NCI-H2196 (cell line): ENCODE measurements at regions not wholly inside any gene's neighbourhood (a gene's known extent, or its start where the extent isn't known, plus 50 kb on each side); places are given as distances from the start of the nearest gene placed in this dataset.

Source experiments
- DNase-seq: peaks from one replicate; lab custom pipeline; 2025; ENCODE audit not compliant: unreplicated experiment; lab: John Stamatoyannopoulos, UW

DNA sequence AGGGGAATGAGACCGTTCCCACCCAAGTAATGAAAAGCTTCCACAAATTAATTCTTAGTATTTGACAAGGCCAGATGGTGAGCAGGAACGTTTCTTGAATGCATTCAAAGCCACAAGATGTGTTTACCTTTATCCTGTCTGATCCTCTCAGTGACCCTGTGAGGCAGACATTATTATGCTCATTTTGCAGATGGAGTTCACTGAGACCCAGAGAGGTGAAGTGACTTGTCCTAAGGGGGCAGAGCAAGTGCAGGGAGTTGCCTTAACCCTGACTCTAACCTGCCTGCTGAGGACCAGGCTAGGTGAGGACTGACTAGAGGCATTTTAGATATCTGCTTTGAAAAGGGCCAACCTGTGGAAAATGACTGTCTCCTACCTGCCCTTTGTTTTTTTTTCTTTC, 156.7 kb downstream of the HAPSTR1 start:
- no peak for DNase-seq

GRCh38 chr16:9249534-9249933, 158.1 kb downstream of the HAPSTR1 start:
- DNase-seq = no peak

GRCh38 chr16:9251026-9251425, 159.6 kb downstream of the HAPSTR1 start:
- no peak for DNase-seq

- DNase-seq = no peak
Observed at GRCh38 chr16:9254863-9255262, 163.4 kb downstream of the HAPSTR1 start.

GRCh38 chr16:9256196-9256595, 164.8 kb downstream of the HAPSTR1 start:
- peak; percentile 26 for DNase-seq

- DNase-seq = no peak
Observed at GRCh38 chr16:9257843-9258242, 166.4 kb downstream of the HAPSTR1 start.

DNA sequence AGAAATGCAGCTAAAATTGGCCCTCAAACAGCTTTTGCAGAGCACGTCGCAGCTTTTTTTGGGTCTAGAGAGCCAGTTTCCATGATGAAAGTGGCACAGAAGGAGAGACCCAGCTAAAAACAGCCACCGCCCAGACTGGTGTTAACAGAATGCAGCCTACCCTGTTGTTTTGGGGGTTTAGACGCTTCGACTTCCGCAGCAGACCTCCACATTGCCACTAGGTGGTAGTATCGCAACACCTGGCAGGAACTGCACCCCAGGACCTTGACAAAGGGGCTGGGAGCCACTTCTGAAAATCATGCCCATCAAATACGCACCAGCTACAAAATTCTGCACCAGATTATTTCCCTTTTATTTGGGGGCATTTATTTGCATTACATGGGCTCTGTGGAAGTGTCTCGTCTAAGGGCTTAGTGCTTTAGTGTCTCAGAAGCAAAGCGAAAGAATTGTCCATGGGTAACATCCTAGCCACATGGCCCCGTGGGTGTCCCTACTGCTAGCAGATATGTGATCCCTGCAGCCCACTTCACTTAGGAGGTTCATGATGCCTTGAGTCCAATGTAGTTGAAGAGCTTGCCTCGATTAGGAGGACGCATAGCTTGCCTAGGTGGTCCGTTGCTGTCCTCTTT, 167.1 kb downstream of the HAPSTR1 start:
- peak; percentile 15 for DNase-seq

DNA sequence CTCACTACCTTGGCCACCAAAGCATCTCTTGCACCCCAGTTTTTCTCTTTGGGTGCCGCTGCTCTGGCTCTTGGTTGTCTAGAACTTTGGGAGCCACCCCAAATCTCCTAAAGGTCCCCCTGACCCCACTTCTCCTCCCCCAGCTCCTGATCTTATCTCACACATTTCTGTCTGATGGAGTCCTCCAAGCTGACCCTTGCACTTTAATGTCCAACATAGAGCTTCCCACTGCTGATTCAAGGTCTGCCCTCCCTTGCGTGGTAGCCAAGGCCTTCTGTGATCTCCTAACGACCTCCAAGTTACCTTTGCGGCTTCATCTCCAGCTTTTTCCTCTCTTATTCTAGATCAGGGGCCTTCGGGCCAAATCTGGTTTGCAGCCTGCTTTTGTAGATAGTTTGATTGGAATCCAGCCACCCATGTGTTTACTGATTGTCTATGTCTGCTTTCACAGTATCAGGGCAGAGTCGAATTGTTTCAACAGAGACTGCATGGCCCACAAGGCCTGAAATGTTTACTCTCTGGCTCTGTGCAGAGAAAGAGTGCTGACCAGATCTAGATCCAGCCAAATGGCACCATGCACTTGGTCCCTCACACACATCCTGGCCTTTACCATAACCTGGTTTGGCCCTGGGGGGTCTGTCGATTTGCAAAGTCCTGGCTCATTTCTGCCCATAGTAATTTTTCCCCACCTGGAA, 168.6 kb downstream of the HAPSTR1 start:
- no peak for DNase-seq

GRCh38 chr16:9260666-9261065, 169.2 kb downstream of the HAPSTR1 start:
- DNase-seq = peak; percentile 35

DNA sequence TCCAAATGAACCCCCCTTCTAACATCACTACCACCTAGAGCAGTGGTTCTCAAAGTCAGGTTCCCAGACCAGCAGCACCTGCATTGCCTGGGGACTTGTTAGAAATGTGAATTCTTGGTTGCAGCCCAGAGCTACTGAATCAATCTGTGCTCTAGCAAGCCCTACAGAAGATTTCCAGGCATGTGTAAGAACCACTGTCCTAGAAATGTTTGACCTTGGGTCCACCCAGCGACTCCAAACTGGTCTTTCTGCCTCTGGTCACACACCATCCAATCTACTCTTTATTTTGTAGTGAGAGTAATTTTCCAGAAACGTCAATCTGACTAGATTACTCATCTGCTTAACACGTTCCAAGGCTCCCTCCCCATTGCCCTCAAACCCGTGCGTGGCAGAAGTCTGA, 169.9 kb downstream of the HAPSTR1 start:
- DNase-seq = no peak

GRCh38 chr16:9262941-9263715, 171.7 kb downstream of the HAPSTR1 start:
- no peak for DNase-seq

GRCh38 chr16:9264067-9264466, 172.6 kb downstream of the HAPSTR1 start:
- no peak for DNase-seq

GRCh38 chr16:9268446-9268845, 177.0 kb downstream of the HAPSTR1 start:
- no peak for DNase-seq

DNA sequence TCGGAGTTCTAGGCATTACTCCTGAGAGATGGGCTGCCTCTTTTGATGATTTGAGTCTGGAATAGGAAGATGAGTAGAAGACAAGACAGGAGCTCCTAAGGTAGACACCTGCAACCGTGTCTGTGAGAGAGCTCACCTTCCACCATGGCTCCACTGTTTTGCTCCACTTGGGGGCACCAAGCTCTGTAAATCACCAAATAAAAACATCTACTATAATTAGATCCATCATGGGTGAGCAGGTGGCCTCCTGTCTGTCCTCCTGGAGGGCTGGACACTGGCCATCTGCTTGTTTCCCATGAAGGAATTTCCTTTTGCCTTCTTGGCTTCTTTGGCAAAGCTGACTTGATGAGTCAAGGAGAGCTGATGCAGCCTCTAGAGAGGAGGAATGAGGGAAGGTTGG, 179.0 kb downstream of the HAPSTR1 start:
- no peak for DNase-seq

DNA sequence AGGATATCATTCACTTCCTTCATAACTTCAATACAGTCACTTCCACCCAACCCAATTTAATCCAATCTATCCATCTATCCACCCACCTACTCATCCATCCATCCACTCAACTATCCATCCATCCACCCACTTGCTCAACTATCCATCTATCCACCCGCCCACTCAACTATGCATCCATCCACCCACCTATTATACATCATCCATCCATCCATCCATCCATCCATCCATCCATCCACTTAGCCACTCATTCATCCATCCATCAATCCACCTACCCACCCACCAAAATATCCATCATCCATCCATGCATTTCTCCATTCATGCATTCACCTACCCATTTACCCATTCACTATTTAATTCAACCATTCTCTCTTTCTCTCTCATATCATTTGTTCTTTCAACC, 179.5 kb downstream of the HAPSTR1 start:
- DNase-seq = no peak

DNA sequence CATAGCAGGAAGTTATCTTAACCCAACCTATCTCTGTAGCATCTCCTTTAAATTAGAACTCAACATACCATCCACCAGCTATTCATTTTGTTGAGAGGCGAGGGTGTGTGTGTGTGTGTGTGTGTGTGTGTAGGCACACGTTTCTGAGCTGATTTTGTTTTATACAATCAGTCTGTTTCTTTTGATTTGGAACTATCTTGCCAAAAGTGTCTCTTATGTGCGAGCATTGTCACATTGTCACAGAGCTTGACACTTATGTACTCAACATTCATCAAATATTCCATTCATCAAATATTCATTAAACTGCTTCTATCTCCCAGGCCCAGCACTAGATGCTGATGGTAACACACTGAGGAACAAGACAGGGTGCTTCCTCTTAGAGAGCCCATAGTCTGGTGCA, 180.4 kb downstream of the HAPSTR1 start:
- no peak for DNase-seq

DNA sequence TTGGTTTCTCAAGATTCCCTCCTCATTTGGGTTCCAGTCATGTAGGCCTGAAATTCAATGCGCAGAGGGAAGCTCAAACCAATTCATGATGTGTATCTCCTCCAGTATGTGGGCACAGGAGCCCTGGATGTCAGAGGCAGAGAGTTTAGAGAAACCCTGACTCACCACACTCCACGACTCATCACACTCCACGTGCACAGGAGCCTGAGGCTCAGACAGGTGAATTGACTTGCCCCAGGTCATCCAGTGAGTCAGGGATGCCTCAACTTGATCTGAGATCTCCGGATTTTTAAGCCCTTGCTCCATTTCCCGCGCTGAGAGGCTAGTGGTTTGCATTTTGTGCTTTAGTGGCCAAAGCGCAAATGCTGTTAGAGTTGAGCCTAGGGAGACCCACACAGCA, 183.9 kb downstream of the HAPSTR1 start:
- DNase-seq = no peak

- DNase-seq = no peak
Observed at GRCh38 chr16:9275816-9276354, 184.4 kb downstream of the HAPSTR1 start.

GRCh38 chr16:9279291-9280068, 188.0 kb downstream of the HAPSTR1 start:
- no peak for DNase-seq

GRCh38 chr16:9280069-9280466, 188.6 kb downstream of the HAPSTR1 start:
- no peak for DNase-seq

GRCh38 chr16:9286930-9287329, 195.5 kb downstream of the HAPSTR1 start:
- no peak for DNase-seq
